HL-60 (cell line): ENCODE measurements at regions not wholly inside any gene's neighbourhood (a gene's known extent, or its start where the extent isn't known, plus 50 kb on each side); places are given as distances from the start of the nearest gene placed in this dataset.

Source experiments
- DNase-seq, 2 experiments: peaks; one replicate each; pipeline ENCODE4 v3.0.0-alpha.2; 2010 to 2020; ENCODE audit warnings: low read depth in 1 of 2, low spot score in 1 of 2
- H3K27ac ChIP-seq: fragments of 250-450 bp; sonication (Bioruptor Pico); replicated peaks from 2 replicates; pipeline ENCODE4 v1.5.1; 2020; ENCODE audit warnings: mild to moderate bottlenecking, moderate library complexity
- H3K27me3 ChIP-seq: fragments of 250-450 bp; sonication (Bioruptor Pico); 2 replicates; pipeline ENCODE4 v1.5.1; 2021; ENCODE audit warnings: mild to moderate bottlenecking, moderate library complexity; ENCODE audit not compliant: insufficient read depth, poor library complexity, severe bottlenecking
- H3K4me3 ChIP-seq: replicated peaks from 2 replicates; pipeline ENCODE4 v1.5.1; 2011; ENCODE audit warnings: mild to moderate bottlenecking, control low read depth, low read length; ENCODE audit not compliant: insufficient read depth
- CTCF ChIP-seq: IDR thresholded peaks from one replicate; pipeline ENCODE4 v1.5.1; 2011; ENCODE audit warnings: low read length, control low read depth, inconsistent platforms; ENCODE audit not compliant: insufficient read depth
- GABPA ChIP-seq: IDR thresholded peaks from 2 replicates; pipeline ENCODE4 v1.6.1; 2012; ENCODE audit warnings: low read depth
- POLR2AphosphoS5 ChIP-seq: IDR thresholded peaks from 2 replicates; pipeline ENCODE4 v1.6.1; 2012; ENCODE audit warnings: low read depth
- REST ChIP-seq: IDR thresholded peaks from 2 replicates; pipeline ENCODE4 v1.6.1; 2012; ENCODE audit warnings: low read depth; ENCODE audit not compliant: insufficient replicate concordance
- SPI1 ChIP-seq: IDR thresholded peaks from 2 replicates; pipeline ENCODE4 v1.6.1; 2012; ENCODE audit warnings: low read depth, mild to moderate bottlenecking, borderline replicate concordance

GRCh38 chr6:50989123-50989522, 170.5 kb downstream of the TFAP2B start:
- Histone ChIP-seq H3K27me3 (no peaks in the 10 kb centered on the region), H3K27ac (no peak overlapping the region), H3K4me3 (no peak overlapping the region)
- no peak for DNase-seq
- TF ChIP-seq CTCF: no peak
- TF ChIP-seq REST: no peak
- no peak for TF ChIP-seq POLR2AphosphoS5
- no peak for TF ChIP-seq GABPA
- no peak for TF ChIP-seq SPI1

- TF ChIP-seq SPI1 (no peak), POLR2AphosphoS5 (no peak)
- H3K27ac ChIP-seq: no peak overlapping the region
- no peak overlapping the region for H3K4me3 ChIP-seq
- no peaks in the 10 kb centered on the region for H3K27me3 ChIP-seq
- DNase-seq: no peak
Observed at GRCh38 chr6:50990750-50991446, 172.2 kb downstream of the TFAP2B start.

- no peak for DNase-seq
- H3K27me3 ChIP-seq: no peaks in the 10 kb centered on the region
Observed at GRCh38 chr6:50992232-50992631, 173.6 kb downstream of the TFAP2B start.

More at GRCh38 chr6:50992232-50992631, 173.6 kb downstream of the TFAP2B start:
- Histone ChIP-seq H3K4me3 (no peak overlapping the region), H3K27ac (no peak overlapping the region)
- TF ChIP-seq CTCF: no peak
- no peak for TF ChIP-seq REST
- no peak for TF ChIP-seq GABPA
- no peak for TF ChIP-seq POLR2AphosphoS5
- no peak for TF ChIP-seq SPI1
